Muscle of leg (tissue), 3 donors: ENCODE measurements at regions not wholly inside any gene's neighbourhood (a gene's known extent, or its start where the extent isn't known, plus 50 kb on each side); places are given as distances from the start of the nearest gene placed in this dataset.
A peak's percentile ranks its signal among the peaks of the same experiment; 100 is the strongest.

Experiments
- DNase-seq: peaks from one replicate; pipeline ENCODE4 v3.0.0; 2013
- H3K27ac ChIP-seq: one replicate; pipeline ENCODE4 v1.5.1; 2013; ENCODE audit warnings: mild to moderate bottlenecking, low read length, control low read depth
- H3K27me3 ChIP-seq: one replicate; pipeline ENCODE4 v1.6.1; 2013; ENCODE audit warnings: low read length; ENCODE audit not compliant: control insufficient read depth, insufficient read depth
- H3K36me3 ChIP-seq: one replicate; pipeline ENCODE4 v1.6.1; 2013; ENCODE audit warnings: low read length; ENCODE audit not compliant: control insufficient read depth, insufficient read depth
- H3K4me1 ChIP-seq: one replicate; pipeline ENCODE4 v1.6.1; 2013; ENCODE audit warnings: low read length; ENCODE audit not compliant: control insufficient read depth, insufficient read depth
- H3K4me3 ChIP-seq: one replicate; pipeline ENCODE4 v1.5.1; 2013; ENCODE audit warnings: low read length, control low read depth
- H3K9me3 ChIP-seq: replicated peaks from 2 replicates; pipeline ENCODE4 v1.6.1; 2013; ENCODE audit warnings: low read depth, low read length; ENCODE audit not compliant: control insufficient read depth
- WGBS: methylation state at CpG from one replicate; pipeline ENCODE4 v1.1.5; 2013; ENCODE audit warnings: missing lambda C conversion rate; ENCODE audit not compliant: insufficient coverage; 5-methylcytosine and 5-hydroxymethylcytosine counted together

- H3K9me3 ChIP-seq = no peaks in the 10 kb centered on the region
- H3K27ac ChIP-seq = no peak overlapping the region
- no peaks in the 10 kb centered on the region for H3K27me3 ChIP-seq
- H3K4me1 ChIP-seq = peaks cover 75% of the 10 kb centered on the region
- no peaks in the 10 kb centered on the region for H3K36me3 ChIP-seq
- 80% methylated on average over 10 of the region's 16 CpGs for WGBS
- DNase-seq = no peak
- no peak overlapping the region for H3K4me3 ChIP-seq
Measured at GRCh38 chr2:43055086-43055912, 171.1 kb downstream of the ZFP36L2 start.

DNA sequence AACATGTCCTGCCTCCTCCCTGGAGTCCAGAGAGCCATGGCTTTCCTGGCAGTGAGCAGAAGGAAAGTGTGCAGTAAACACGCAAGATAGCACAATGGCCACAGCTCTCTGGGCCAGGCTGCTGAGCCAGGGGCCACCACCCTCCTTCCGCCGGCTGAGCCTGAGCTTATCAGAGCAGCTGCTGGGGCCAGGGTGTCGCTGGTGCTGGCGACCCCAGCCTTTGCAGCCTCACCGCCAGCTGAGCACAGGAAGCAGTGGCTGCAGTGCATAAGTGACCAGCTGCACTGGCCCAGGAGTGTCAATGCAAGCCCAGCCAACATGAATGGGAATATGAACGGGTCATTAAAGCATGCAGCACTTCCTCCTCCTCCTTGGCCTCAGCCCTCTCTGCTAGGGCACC is 172.0 kb downstream of the ZFP36L2 start:
- 41% methylated on average over 6 of the region's 7 CpGs for WGBS
- peak; percentile 75 for DNase-seq
- peak overlapping the region; percentile 48 for H3K27ac ChIP-seq
- no peaks in the 10 kb centered on the region for H3K36me3 ChIP-seq
- no peak overlapping the region for H3K4me3 ChIP-seq
- no peaks in the 10 kb centered on the region for H3K9me3 ChIP-seq
- H3K27me3 ChIP-seq = no peaks in the 10 kb centered on the region
- peaks cover 78% of the 10 kb centered on the region for H3K4me1 ChIP-seq

GRCh38 chr2:43052944-43053306 is 173.5 kb downstream of the ZFP36L2 start:
- Histone ChIP-seq H3K4me1 (peaks cover 67% of the 10 kb centered on the region), H3K36me3 (no peaks in the 10 kb centered on the region)
- 60% methylated on average over 1 of the region's 1 CpG for WGBS

GRCh38 chr2:43052204-43052943 is 174.0 kb downstream of the ZFP36L2 start:
- WGBS = 88% methylated on average over 2 of the region's 3 CpGs
- Histone ChIP-seq H3K4me1 (peaks cover 65% of the 10 kb centered on the region), H3K27ac (no peak overlapping the region), H3K4me3 (no peak overlapping the region), H3K36me3 (no peaks in the 10 kb centered on the region), H3K27me3 (no peaks in the 10 kb centered on the region), H3K9me3 (no peaks in the 10 kb centered on the region)
- DNase-seq = no peak

More at GRCh38 chr2:43052944-43053306, 173.5 kb downstream of the ZFP36L2 start:
- no peak for DNase-seq
- H3K27ac ChIP-seq = no peak overlapping the region
- no peak overlapping the region for H3K4me3 ChIP-seq
- no peaks in the 10 kb centered on the region for H3K9me3 ChIP-seq
- no peaks in the 10 kb centered on the region for H3K27me3 ChIP-seq

DNA sequence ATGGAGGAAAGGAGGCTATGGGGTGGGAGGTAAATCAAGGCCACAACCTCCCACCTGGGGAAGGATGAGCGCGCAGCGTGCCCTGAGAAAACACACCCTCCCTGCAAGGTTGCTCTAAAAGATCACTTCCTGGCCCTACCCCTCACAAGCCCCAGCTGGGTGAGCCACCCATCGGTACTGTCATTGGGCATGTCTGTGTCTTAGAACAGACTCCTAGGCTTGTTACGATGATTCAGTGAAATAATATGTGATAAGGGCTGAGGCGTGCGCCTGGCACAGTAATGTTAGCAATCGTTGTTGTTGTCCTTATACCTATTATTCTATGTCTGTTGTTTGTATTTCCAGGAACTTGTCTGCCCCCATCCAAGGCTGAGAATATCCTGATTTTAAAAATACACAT is 175.1 kb downstream of the ZFP36L2 start:
- no peaks in the 10 kb centered on the region for H3K27me3 ChIP-seq
- no peaks in the 10 kb centered on the region for H3K36me3 ChIP-seq
- H3K4me1 ChIP-seq = peaks cover 65% of the 10 kb centered on the region
- H3K9me3 ChIP-seq = no peaks in the 10 kb centered on the region
- WGBS = 80% methylated on average over 1 of the region's 8 CpGs
- no peak for DNase-seq
- no peak overlapping the region for H3K27ac ChIP-seq
- no peak overlapping the region for H3K4me3 ChIP-seq

DNA sequence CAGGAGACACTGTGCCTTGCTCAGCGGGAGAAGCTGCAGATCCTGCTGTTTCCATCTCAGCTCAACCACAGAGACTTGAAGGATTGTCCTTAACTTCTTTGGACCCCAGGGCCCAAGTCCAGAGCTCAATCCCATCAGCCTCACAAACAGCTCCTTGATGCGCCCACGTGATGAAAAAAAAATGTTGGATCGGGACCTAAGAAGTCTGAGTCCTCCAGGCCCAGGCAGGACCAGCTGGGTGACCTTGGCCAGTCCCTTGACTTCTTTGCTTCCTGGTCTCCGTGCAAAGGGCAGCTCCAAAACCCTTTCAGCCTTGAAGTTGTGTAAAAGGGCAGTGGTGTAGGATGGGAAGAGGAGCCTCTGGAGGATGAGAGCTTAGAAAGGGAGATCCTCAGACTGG is 175.5 kb downstream of the ZFP36L2 start:
- no peaks in the 10 kb centered on the region for H3K9me3 ChIP-seq
- DNase-seq = no peak
- no peaks in the 10 kb centered on the region for H3K36me3 ChIP-seq
- no peaks in the 10 kb centered on the region for H3K27me3 ChIP-seq
- H3K4me3 ChIP-seq = no peak overlapping the region
- peaks cover 65% of the 10 kb centered on the region for H3K4me1 ChIP-seq
- peak overlapping the region; percentile 79 for H3K27ac ChIP-seq
- 37% methylated on average over 3 of the region's 5 CpGs for WGBS

- WGBS = 76% methylated on average over 8 of the region's 18 CpGs
- peak overlapping the region; percentile 79 for H3K27ac ChIP-seq
- no peaks in the 10 kb centered on the region for H3K27me3 ChIP-seq
- no peaks in the 10 kb centered on the region for H3K36me3 ChIP-seq
- no peak overlapping the region for H3K4me3 ChIP-seq
- no peaks in the 10 kb centered on the region for H3K9me3 ChIP-seq
- H3K4me1 ChIP-seq = peaks cover 62% of the 10 kb centered on the region
- DNase-seq = peak; percentile 82
Measured at GRCh38 chr2:43049836-43050801, 176.3 kb downstream of the ZFP36L2 start.

DNA sequence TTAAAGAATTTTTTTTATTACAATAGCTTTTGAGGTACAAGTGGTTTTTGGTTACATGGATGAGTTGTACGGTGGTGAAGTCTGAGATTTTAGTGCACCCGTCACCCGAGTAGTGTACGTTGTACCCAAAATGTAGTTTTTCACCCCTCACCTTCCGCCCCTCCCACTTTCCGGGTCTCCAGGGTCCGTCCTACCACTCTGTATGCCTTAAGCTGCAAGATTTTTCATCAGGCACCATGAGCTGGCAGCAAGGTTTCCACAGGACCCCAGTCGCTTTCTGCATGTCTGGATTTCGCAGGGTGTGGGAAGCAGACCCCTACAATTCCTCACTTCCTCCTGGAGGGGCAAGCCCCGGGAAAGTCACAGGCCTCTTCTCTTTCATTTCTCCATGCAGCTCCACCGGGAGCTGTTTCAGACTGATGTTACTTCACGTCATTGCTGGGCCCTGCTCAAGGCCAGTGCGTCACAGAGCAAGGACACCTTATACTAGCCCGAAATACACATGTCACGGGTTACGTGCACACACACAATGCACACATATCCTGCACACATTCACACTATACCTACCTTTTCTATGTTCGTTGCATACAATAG is 179.1 kb downstream of the ZFP36L2 start:
- Histone ChIP-seq H3K4me1 (peaks cover 75% of the 10 kb centered on the region), H3K27me3 (no peaks in the 10 kb centered on the region), H3K4me3 (no peak overlapping the region), H3K36me3 (no peaks in the 10 kb centered on the region), H3K9me3 (no peaks in the 10 kb centered on the region), H3K27ac (peak overlapping the region; percentile 84)
- DNase-seq = peak; percentile 62
- 56% methylated on average over 15 of the region's 17 CpGs for WGBS

GRCh38 chr2:43045866-43046265 is 180.5 kb downstream of the ZFP36L2 start:
- H3K27me3 ChIP-seq = no peaks in the 10 kb centered on the region
- peak; percentile 60 for DNase-seq
- H3K9me3 ChIP-seq = no peaks in the 10 kb centered on the region
- 35% methylated on average over 2 of the region's 3 CpGs for WGBS
- H3K27ac ChIP-seq = peak overlapping the region; percentile 84
- H3K36me3 ChIP-seq = no peaks in the 10 kb centered on the region
- H3K4me3 ChIP-seq = no peak overlapping the region
- peaks cover 80% of the 10 kb centered on the region for H3K4me1 ChIP-seq
